Stomach (tissue), 4 donors: ENCODE measurements at regions not wholly inside any gene's neighbourhood (a gene's known extent, or its start where the extent isn't known, plus 50 kb on each side); places are given as distances from the start of the nearest gene placed in this dataset.

Experiments used
- CTCF ChIP-seq, 7 experiments: fragments of 450-650 bp in 4 of 7; fragments of 200-600 bp in 3 of 7; sonication (generic) in 3 of 7; IDR thresholded peaks; one replicate each; pipeline ENCODE4 v1.5.1; 2016 to 2019; ENCODE audit warnings: antibody characterized with exemption in 7 of 7, control low read depth in 2 of 7, mild to moderate bottlenecking in 1 of 7
- EP300 ChIP-seq: sonication (generic); formaldehyde crosslinking; IDR thresholded peaks from one replicate; pipeline ENCODE4 v1.6.1; 2017; ENCODE audit warnings: antibody characterized with exemption

DNA sequence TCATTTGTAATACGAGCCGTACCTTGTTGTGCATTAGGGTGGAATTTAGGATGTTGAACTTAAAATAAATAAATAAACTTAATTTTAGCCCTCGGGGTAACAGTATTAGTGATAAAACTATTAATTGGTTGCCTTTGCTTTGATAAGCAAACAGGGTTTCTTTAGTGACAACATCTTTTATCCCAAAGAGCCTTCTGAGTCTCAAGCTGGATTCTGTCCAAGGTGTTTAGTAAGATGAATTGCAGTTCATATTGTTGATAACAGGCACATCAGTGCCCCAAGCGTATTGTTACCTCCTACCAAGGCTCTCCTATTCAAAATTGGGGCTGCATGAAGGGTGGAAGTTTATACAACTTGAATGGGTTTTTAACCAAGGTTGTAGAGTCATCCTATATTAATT lies 144.4 kb upstream of the CELF2 start:
- no peak for TF ChIP-seq CTCF (IDR thresholded peaks at IDR 0.05)
- TF ChIP-seq EP300 = no peak
